HG03432 (cell line): ENCODE measurements at regions not wholly inside any gene's neighbourhood (a gene's known extent, or its start where the extent isn't known, plus 50 kb on each side); places are given as distances from the start of the nearest gene placed in this dataset.

Experiments used
- ATAC-seq: cut with Tn5 transposase; IDR thresholded peaks from one replicate; pipeline ENCODE4 v1.9.1; 2021; ENCODE audit warnings: mild to moderate bottlenecking, moderate library complexity; ENCODE audit not compliant: unreplicated experiment

GRCh38 chr13:107586216-107586615 is 629.1 kb downstream of the LIG4 start:
- no peak for ATAC-seq

- no peak for ATAC-seq
Measured at GRCh38 chr13:107585469-107586180, 629.7 kb downstream of the LIG4 start.

- ATAC-seq, result no peak
Measured at GRCh38 chr13:107582171-107582570, 633.2 kb downstream of the LIG4 start.

- ATAC-seq, result no peak
Measured at GRCh38 chr13:107580741-107581412, 634.5 kb downstream of the LIG4 start.

GRCh38 chr13:107576430-107576829 is 638.9 kb downstream of the LIG4 start:
- no peak for ATAC-seq

GRCh38 chr13:107574517-107575210 is 640.7 kb downstream of the LIG4 start:
- no peak for ATAC-seq

- no peak for ATAC-seq
Measured at GRCh38 chr13:107573184-107573583, 642.2 kb downstream of the LIG4 start.

- no peak for ATAC-seq
Measured at GRCh38 chr13:107572156-107572555, 643.2 kb downstream of the LIG4 start.

- no peak for ATAC-seq
Measured at GRCh38 chr13:107568181-107568580, 647.2 kb downstream of the LIG4 start.

GRCh38 chr13:107563099-107563925 is 652.0 kb downstream of the LIG4 start:
- ATAC-seq, result no peak

- no peak for ATAC-seq
Measured at GRCh38 chr13:107562203-107562602, 653.1 kb downstream of the LIG4 start.

- ATAC-seq, result no peak
Measured at GRCh38 chr13:107554460-107554859, 660.9 kb downstream of the LIG4 start.

GRCh38 chr13:107553838-107554237 is 661.5 kb downstream of the LIG4 start:
- no peak for ATAC-seq

- no peak for ATAC-seq
Measured at GRCh38 chr13:107551521-107551920, 663.8 kb downstream of the LIG4 start.

GRCh38 chr13:107548338-107548737 is 667.0 kb downstream of the LIG4 start:
- ATAC-seq, result no peak

GRCh38 chr13:107545946-107546502 is 669.3 kb downstream of the LIG4 start:
- no peak for ATAC-seq

- no peak for ATAC-seq
Measured at GRCh38 chr13:107534548-107534947, 680.8 kb downstream of the LIG4 start.

- no peak for ATAC-seq
Measured at GRCh38 chr13:107531816-107532215, 683.5 kb downstream of the LIG4 start.

- no peak for ATAC-seq
Measured at GRCh38 chr13:107531180-107531579, 684.2 kb downstream of the LIG4 start.

GRCh38 chr13:107529035-107529434 is 686.3 kb downstream of the LIG4 start:
- no peak for ATAC-seq

- no peak for ATAC-seq
Measured at GRCh38 chr13:107518780-107519179, 696.6 kb downstream of the LIG4 start.
